ENCODE measurements at regions not wholly inside any gene's neighbourhood (a gene's known extent, or its start where the extent isn't known, plus 50 kb on each side); places are given as distances from the start of the nearest gene placed in this dataset.

DNA sequence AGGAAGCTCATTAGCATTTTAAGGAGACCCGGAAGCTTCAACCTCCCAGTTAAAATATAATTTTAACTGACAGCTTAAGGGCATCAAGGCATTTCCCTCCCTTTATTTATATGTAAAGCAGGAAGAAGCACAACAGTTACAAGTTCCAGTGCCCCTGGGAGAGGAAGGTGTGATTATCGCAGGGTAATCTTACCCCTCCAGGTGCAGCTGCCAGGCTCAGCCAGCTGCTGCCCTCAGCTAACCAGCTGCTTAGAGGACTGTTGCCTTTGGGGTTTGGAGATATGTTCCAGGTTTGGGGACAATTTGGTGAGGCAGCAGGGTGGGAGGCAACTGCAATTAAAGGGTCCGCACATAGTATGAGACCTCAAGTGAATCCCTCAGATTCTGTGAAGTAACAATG is 55.3 kb upstream of the SETBP1 start:
- no peak for DNase-seq

DNA sequence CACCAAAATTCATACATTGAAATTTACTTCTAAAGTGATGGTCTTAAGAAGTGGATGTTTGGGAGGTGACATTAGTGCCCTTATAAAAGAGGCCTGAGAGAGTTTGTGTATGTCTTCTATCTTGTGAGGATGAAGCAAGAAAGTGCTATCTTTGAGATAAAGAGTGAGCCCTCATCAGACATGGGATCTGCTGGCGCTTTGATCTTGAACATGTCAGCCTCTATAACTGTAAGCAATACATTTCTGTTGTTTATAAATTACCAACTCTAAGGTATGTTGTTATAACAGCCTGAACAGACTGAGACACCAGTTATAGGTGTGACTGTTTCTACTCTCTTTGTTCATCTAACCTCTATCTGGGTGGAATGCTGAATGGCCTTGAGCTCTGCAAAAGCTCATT is 54.5 kb upstream of the SETBP1 start:
- no peak for DNase-seq

DNA sequence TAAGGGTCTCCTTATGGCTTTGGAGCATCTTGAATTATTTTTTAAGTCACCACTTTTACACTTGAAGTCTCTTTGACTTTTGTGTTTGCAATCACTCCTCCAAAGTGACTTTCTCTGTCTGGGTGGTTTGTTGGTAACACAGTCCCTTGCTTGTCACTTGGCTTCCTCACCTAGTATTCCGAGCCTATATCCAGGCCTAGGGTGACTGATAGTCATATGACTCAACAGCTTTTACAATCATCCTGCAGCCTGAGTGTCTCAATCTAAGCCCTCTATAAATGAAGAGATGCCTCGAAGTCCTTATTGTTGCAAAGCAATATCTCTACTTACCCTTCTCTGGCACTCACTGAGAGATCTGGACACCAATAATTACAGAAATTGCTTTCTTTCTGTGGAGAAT is 53.9 kb upstream of the SETBP1 start:
- no peak for DNase-seq

DNA sequence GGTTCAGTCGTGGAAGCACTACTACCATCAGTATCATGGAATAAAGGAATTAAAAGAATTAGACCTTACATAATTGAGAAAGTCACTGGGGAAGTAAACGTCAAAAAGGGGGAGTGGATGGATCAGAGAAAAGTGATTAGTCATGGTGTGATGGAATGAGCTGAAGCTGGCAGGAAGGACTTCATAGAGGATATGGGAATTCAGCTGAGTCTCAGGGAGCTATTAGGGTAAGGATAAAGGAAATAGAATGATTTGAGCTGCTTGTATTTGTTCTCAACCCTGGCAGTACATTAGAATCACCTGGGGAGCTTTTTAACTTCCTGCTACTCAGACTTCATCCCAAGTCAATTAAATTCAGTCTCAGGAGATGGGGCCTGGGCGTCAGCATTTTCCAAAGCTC is 53.4 kb upstream of the SETBP1 start:
- no peak for DNase-seq

DNA sequence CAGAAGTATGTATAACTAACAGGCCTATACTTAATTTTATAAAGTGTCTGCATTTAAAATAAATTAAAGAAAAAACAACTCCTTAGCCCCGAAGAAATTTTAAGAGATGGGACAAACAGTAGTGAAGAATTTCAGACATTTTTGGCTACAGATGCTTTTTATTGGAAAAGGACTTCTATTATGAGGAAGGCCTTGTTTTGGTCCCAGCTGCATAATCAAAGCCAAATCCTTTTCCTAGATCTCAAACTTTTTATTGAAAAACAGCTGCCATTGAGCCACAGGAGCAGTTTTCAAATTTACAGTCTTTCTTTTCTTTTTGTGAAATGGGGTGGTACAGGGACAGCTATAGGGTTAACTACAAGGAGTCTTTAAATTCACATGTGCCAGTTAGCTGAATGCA is 51.3 kb upstream of the SETBP1 start:
- no peak for DNase-seq

DNA sequence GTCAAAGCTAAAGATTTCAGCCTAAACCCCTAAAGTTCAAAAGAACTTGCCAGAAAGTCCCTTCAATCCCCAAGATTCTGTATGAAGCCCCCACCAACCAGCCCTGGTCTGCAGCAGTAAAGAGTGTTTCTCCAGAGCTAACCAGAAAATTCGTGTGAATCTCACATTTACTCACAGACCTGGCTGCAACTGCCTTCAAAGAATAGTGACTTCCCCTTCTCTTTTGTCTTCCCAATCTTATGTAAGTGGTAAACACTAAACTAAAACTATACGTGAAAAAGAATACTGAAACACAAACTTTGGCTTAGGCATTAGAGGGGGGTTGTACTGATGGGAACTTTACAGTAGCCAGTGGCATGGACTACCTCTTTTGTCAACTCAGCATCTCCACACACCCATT is 50.6 kb upstream of the SETBP1 start:
- DNase-seq, result no peak

All from stimulated activated CD8-positive, alpha-beta memory T cell treated with anti-CD3 and anti-CD28 coated beads, Interleukin-4, amount 100 ng/mL, for 48 hours (primary cell).